ENCODE measurements at regions not wholly inside any gene's neighbourhood (a gene's known extent, or its start where the extent isn't known, plus 50 kb on each side); places are given as distances from the start of the nearest gene placed in this dataset.

- TF ChIP-seq ZNF462 (CRISPR knock-in tag; IDR thresholded peaks at IDR 0.05) (no peak), STAT1 (IDR thresholded peaks at IDR 0.05; ENCODE audit: unreplicated experiment) (no peak), EZH2 (IDR thresholded peaks at IDR 0.05; ENCODE audit: low read depth, unreplicated experiment) (no peak)
These were observed 60.4 kb upstream of the GJA5 start (continued) for GRCh38 chr1:147820761-147821297.

GRCh38 chr1:147821883-147822282, 61.5 kb upstream of the GJA5 start:
- Histone ChIP-seq H3K4me3 (no peak overlapping the region), H3K27ac (ENCODE audit: low read depth) (no peak overlapping the region), H3K4me2 (no peak overlapping the region), H3K27me3 (ENCODE audit: insufficient read depth) (no peaks in the 10 kb centered on the region), H2AFZ (no peak overlapping the region), H4K20me1 (replicated peaks; ENCODE audit: insufficient read depth) (no peaks in the 10 kb centered on the region), H3K4me1 (ENCODE audit: insufficient read depth) (no peaks in the 10 kb centered on the region), H3K36me3 (ENCODE audit: insufficient read depth) (no peaks in the 10 kb centered on the region), H3F3A (replicated peaks; ENCODE audit: low read depth) (no peaks in the 10 kb centered on the region), H3K79me2 (replicated peaks; ENCODE audit: insufficient read depth) (no peaks in the 10 kb centered on the region), H3K9me2 (ENCODE audit: insufficient read depth) (0 out of 2 replicates have a peak, but pooled peaks cover 11% of the 10 kb centered on the region)
- H3K4me3 Mint-ChIP-seq = no peak overlapping the region
- no peaks in the 10 kb centered on the region for H3K4me1 Mint-ChIP-seq
- H3K9me3 Mint-ChIP-seq = no peaks in the 10 kb centered on the region
- ATAC-seq (no peak), DNase-seq (ENCODE audit: low spot score) (no peak)
- H3K27ac Mint-ChIP-seq = no peak overlapping the region
- H3K27me3 Mint-ChIP-seq (ENCODE audit: insufficient read depth, low read depth, poor library complexity) = no peaks in the 10 kb centered on the region
- H3K36me3 Mint-ChIP-seq (ENCODE audit: low read depth) = no peaks in the 10 kb centered on the region
- no peak for TF ChIP-seq NANOG (IDR thresholded peaks at IDR 0.05; ENCODE audit: borderline replicate concordance)
- TF ChIP-seq CREB1 (CRISPR knock-in tag; IDR thresholded peaks at IDR 0.05; ENCODE audit: low read depth) = no peak
- TF ChIP-seq JUNB (IDR thresholded peaks at IDR 0.05; ENCODE audit: unreplicated experiment) = no peak
- no peak for TF ChIP-seq POLR2AphosphoS5 (IDR thresholded peaks at IDR 0.05; ENCODE audit: low read depth)
- no peak for TF ChIP-seq CTCF (conservative IDR thresholded peaks at IDR 0.05; ENCODE audit: low read depth in 2 of 2)
- TF ChIP-seq REST (IDR thresholded peaks at IDR 0.05; ENCODE audit: unreplicated experiment) = no peak

Data from GM23338 (cell line).